ENCODE measurements at regions not wholly inside any gene's neighbourhood (a gene's known extent, or its start where the extent isn't known, plus 50 kb on each side); places are given as distances from the start of the nearest gene placed in this dataset.

- TF ChIP-seq ZNF704 (CRISPR knock-in tag; IDR thresholded peaks at IDR 0.05; ENCODE audit: borderline replicate concordance): no peak
Observed at GRCh38 chr11:115682101-115682500, 177.9 kb upstream of the CADM1 start (continued).

DNA sequence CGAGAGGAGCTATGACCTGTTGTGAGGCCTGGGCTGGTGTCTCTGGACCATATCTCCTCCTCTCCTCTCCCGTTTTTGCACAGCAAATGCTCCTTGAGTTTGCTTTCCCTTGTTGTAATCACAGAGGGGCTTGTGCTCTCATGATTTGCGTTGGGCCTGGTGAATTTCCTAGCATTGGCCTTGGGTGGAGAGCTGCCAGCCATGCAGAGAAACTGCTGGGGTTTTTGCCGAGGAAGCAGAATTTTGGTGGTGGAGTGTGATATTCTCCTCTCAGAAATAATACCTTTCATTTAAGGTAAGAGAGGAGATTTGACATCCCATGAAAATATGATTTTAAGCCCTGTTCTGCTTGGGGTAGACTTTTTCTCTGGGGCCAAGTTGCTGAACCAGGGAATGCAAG, 175.7 kb upstream of the CADM1 start:
- BruUV-seq (replicated peaks): no TSS peak
- WGBS (ENCODE audit: low lambda C conversion rate): 15% methylated on average over 4 of the region's 4 CpGs
- ChIA-PET CTCF (ENCODE audit: low intra/inter-chr PET ratio, low total read pairs) (interaction anchor here (2.0 kb wide), 1 partner anchor 356 kb away, joined by 11 read pairs; no protein-coding TSS in a partner anchor), POLR2A (no interaction called here)
- Histone ChIP-seq H3K4me2 (ENCODE audit: low read depth, low read length) (no peak overlapping the region), H3K79me2 (ENCODE audit: insufficient read depth, low read length) (no peaks in the 10 kb centered on the region), H3K9ac (ENCODE audit: insufficient read depth, low read depth, low read length) (no peak overlapping the region), H2AFZ (ENCODE audit: low read length) (no peak overlapping the region), H3K4me3 (replicated peaks in 1 of 3; ENCODE audit: insufficient read depth in 1 of 3, low read depth in 2 of 3, low read length in 3 of 3) (no peak overlapping the region), H4K20me1 (ENCODE audit: insufficient read depth, low read length) (no peaks in the 10 kb centered on the region), H3K27me3 (ENCODE audit: control insufficient read depth in 1 of 2, insufficient read depth in 2 of 2, low read length in 2 of 2) (peaks cover 1 to 13% of the 10 kb centered on the region in 2 experiments; a peak in 1 of 5 replicates), H3K27ac (ENCODE audit: extremely low read length, insufficient read depth, low read length) (no peak overlapping the region), H3K36me3 (replicated peaks in 1 of 2; ENCODE audit: control insufficient read depth in 1 of 2, insufficient read depth in 2 of 2, low read length in 2 of 2) (no peaks in the 10 kb centered on the region), H3K9me3 (ENCODE audit: low read length) (no peaks in the 10 kb centered on the region), H3K4me1 (ENCODE audit: insufficient read depth, low read length) (no peaks in the 10 kb centered on the region)
- TF ChIP-seq, protein P1, sequence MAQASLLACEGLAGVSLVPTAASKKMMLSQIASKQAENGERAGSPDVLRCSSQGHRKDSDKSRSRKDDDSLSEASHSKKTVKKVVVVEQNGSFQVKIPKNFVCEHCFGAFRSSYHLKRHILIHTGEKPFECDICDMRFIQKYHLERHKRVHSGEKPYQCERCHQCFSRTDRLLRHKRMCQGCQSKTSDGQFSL (CRISPR knock-in tag; IDR thresholded peaks at IDR 0.05): no peak
- TF ChIP-seq MAFF (IDR thresholded peaks at IDR 0.05; ENCODE audit: low read depth, low read length) (0 out of 2 replicates have a peak, but pooled peaks have one; percentile 22), MAFK (conservative IDR thresholded peaks at IDR 0.05 in 1 of 2, IDR thresholded peaks at IDR 0.05 in 1 of 2; ENCODE audit: low read length in 2 of 2) (peak; percentile 30 to 31; a peak in 2 of 4 replicates), KDM2A (CRISPR knock-in tag; IDR thresholded peaks at IDR 0.05; ENCODE audit: borderline replicate concordance, low read depth) (no peak), HMG20B (CRISPR knock-in tag; conservative IDR thresholded peaks at IDR 0.05) (no peak)
- in situ Hi-C loops (cut with HindIII; ENCODE audit: extremely low pct_ligation_motif_present, low pct_unique_long_range_greater_than_20kb) (loop anchor here (10.0 kb wide), 2 partner anchors 345 to 905 kb away; no protein-coding TSS in a partner anchor), intact Hi-C loops (cut with micrococcal nuclease; ENCODE audit: unreplicated experiment) (loop anchor here (1.0 to 10.0 kb wide), 5 partner anchors 135 to 423 kb away; partner anchors contain the start of gene CADM1)
- ATAC-seq (no peak), FAIRE-seq (no peak), DNase-seq (ENCODE audit: low spot score) (no peak)

Data from HepG2 (cell line).